22Rv1 (cell line): ENCODE measurements at regions not wholly inside any gene's neighbourhood (a gene's known extent, or its start where the extent isn't known, plus 50 kb on each side); places are given as distances from the start of the nearest gene placed in this dataset.
A peak's percentile ranks its signal among the peaks of the same experiment; 100 is the strongest.

ENCODE experiments used
- CTCF ChIP-seq: fragments of 450-650 bp; IDR thresholded peaks from 2 replicates; pipeline ENCODE4 v1.5.1; 2017; ENCODE audit warnings: mild to moderate bottlenecking
- ZFX ChIP-seq: fragments of 450-650 bp; IDR thresholded peaks from 2 replicates; pipeline ENCODE4 v1.6.1; 2017; ENCODE audit warnings: antibody characterized with exemption, borderline replicate concordance

GRCh38 chr2:16773080-16773713 lies 107.6 kb upstream of the CYRIA start:
- TF ChIP-seq CTCF (peak; percentile 77), ZFX (no peak)
